ENCODE measurements at regions not wholly inside any gene's neighbourhood (a gene's known extent, or its start where the extent isn't known, plus 50 kb on each side); places are given as distances from the start of the nearest gene placed in this dataset.

- TF ChIP-seq CTCF (conservative IDR thresholded peaks at IDR 0.05; ENCODE audit: low read depth, low read length): no peak
- DNase-seq (ENCODE audit: low read depth): no peak
- H3K4me3 ChIP-seq (ENCODE audit: low read length): no peak overlapping the region
Observed at GRCh38 chr15:87639305-87640011, 617.1 kb downstream of the NTRK3 start.

GRCh38 chr15:87638554-87639083 lies 617.9 kb downstream of the NTRK3 start:
- no peak for TF ChIP-seq CTCF (conservative IDR thresholded peaks at IDR 0.05; ENCODE audit: low read depth, low read length)
- no peak for DNase-seq (ENCODE audit: low read depth)
- no peak overlapping the region for H3K4me3 ChIP-seq (ENCODE audit: low read length)

GRCh38 chr15:87634361-87634760 lies 622.2 kb downstream of the NTRK3 start:
- no peak for TF ChIP-seq CTCF (conservative IDR thresholded peaks at IDR 0.05; ENCODE audit: low read depth, low read length)
- DNase-seq (ENCODE audit: low read depth): no peak
- H3K4me3 ChIP-seq (ENCODE audit: low read length): no peak overlapping the region

- H3K4me3 ChIP-seq (ENCODE audit: low read length): no peak overlapping the region
- DNase-seq (ENCODE audit: low read depth): no peak
- TF ChIP-seq CTCF (conservative IDR thresholded peaks at IDR 0.05; ENCODE audit: low read depth, low read length): no peak
Observed at GRCh38 chr15:87633525-87633924, 623.0 kb downstream of the NTRK3 start.

GRCh38 chr15:87632364-87632763 lies 624.2 kb downstream of the NTRK3 start:
- no peak overlapping the region for H3K4me3 ChIP-seq (ENCODE audit: low read length)
- no peak for TF ChIP-seq CTCF (conservative IDR thresholded peaks at IDR 0.05; ENCODE audit: low read depth, low read length)
- DNase-seq (ENCODE audit: low read depth): no peak

GRCh38 chr15:87631775-87632174 lies 624.8 kb downstream of the NTRK3 start:
- no peak overlapping the region for H3K4me3 ChIP-seq (ENCODE audit: low read length)
- no peak for TF ChIP-seq CTCF (conservative IDR thresholded peaks at IDR 0.05; ENCODE audit: low read depth, low read length)
- no peak for DNase-seq (ENCODE audit: low read depth)

GRCh38 chr15:87631093-87631492 lies 625.4 kb downstream of the NTRK3 start:
- TF ChIP-seq CTCF (conservative IDR thresholded peaks at IDR 0.05; ENCODE audit: low read depth, low read length): no peak
- no peak for DNase-seq (ENCODE audit: low read depth)
- no peak overlapping the region for H3K4me3 ChIP-seq (ENCODE audit: low read length)
